Activated CD4-positive, alpha-beta T cell treated with anti-CD3 and anti-CD28 coated beads, Interleukin-2, amount 50 U/mL, for 1 hour (primary cell): ENCODE measurements at regions not wholly inside any gene's neighbourhood (a gene's known extent, or its start where the extent isn't known, plus 50 kb on each side); places are given as distances from the start of the nearest gene placed in this dataset.
"Not testable (repeated sequence)": the region's sequence is repeated elsewhere in the genome, so short reads cannot be mapped to it uniquely, and the experiment has no call there.

Experiments
- DNase-seq: peaks from one replicate; pipeline ENCODE4 v3.0.0-alpha.2; 2020

DNA sequence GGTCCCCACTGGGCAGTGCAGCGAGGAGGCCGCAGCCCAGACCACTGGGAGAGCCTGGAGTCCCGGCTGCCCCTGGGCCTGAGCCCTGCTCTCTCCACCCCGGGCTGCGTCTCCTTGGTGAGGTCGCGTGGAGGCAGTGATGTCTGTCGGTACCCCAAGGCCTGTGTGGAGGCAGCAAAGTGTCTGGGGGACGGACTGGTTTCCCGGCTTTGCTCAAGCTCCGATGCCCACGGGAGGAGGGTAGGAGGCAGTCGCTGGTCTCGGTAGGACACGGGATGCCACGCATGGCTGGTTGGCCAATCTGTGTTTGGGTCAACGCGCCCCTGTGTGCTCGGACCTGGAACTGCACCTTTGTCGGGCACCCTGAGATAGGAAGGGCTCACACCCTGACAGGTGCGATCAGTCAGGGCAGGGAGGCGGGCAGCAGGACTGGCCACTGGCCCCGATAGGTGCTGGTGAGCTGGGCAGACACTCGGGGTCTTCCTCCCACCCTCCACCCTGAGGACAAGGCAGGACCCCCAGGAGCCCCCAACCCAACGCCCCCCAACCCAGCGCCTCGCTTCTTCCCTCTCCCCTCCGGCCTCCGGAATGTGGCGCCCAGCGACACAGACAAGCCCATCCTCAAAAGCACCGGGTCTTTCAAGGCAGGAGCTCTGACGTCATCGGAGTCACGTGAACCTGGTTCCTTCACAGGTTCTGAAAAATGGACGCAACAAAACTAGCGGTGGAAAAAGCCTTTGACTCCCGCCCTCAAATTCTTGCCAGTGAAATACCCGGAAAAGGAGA, 288.6 kb downstream of the NDUFA10 start:
- DNase-seq = no peak

DNA sequence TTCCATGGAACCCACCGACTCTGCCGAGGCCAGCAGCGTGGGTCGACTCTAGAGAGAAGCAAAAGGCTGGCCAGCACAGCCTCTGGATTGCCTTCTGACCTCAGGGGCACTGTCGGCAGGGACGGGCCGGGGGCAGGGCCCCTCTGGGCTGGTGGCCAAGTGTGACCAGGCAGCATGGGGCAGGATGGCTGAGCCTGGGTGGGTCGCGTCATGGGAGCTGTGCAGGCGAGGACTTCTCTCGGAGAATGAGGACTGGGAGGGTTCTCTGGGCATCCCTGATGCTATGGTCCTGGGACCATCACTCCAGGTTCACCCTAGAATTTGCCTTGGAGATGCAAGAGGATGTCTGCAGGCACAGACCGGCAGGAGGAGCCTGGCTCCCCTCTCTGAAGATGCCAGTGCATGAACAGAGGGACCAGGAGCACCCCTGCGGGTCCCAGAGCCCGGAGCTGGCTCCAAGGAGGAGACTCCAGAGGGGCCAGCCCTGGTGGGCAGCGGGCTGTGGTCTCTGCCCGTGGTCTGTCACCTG, 289.2 kb downstream of the NDUFA10 start:
- no peak for DNase-seq

DNA sequence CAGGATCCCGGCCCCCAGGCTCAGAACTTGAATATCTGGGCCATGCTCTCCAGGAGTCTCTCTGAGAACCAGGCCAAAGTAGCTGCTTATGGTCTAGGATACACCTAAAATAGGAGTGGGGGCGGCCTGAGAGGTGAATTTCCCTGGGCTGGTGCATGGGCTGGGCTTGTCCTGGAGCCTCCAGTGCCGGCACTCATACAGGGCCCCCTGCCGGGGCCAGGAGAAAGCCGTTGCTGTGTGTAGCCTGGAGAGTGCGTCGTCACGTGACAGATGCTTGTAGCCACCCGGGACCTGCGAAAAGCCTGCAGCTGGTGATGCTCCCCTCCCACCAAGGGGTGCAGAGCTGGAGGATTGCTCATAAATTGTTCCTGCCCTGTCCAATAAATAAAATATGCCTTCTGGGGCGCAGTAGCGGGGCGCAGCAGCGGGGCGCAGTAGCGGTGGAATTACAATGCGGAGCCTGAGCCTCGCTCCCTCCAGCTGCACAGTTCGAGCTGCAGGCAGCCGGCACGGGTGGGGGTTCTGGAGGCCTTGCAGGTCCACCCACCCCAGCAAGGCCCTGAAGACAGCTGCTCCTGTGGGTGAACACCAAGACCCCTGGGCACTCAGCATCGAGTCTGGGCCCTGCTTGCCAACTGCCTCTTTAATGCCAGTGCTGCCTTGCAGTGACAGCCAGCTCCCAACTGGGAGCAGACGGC, 289.9 kb downstream of the NDUFA10 start:
- DNase-seq = no peak

DNA sequence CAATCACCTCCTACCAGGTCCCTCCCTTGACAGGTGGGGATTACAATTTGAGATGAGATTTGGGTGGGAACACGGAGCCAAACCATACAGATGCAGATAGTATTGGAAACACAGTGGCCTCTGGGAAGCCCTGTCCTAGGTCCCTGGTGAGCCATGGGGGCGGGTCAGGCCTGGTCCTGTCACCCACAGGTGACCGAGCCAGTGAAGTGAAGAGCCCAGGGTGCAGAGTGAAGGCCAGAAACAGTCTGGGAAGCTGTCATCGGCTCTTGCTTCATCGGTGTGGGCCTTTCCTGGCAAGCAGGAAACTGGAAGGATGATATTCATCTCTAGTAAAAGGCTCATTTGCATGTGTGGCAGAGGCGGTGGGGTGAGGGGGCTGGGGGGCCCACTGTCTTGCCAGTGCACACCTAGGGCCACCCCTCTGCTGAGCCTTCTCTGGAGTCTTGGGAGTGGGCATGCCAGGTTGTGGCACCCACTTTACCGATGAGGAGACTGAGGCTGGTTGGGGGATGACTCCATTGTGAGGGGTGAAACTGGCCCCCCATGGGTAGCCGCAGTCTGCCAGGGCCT, 290.6 kb downstream of the NDUFA10 start:
- DNase-seq = no peak

DNA sequence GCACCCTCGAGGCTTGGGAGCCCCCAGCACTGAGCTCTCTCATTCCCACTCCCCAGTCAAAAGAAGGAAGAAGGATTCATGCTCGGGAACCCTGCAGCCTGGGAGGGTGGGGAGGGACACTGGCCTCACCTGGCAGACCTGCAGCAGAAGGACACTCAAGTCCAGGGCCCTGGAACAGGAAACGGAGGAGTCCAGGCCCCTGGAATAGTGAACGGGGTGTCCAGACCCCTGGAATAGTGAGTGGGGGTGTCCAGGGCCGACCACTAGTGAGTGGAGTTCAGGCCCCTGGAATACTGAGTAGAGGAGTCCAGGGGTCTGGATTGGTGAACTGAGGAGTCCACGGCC, 292.5 kb downstream of the NDUFA10 start:
- DNase-seq = no peak

DNA sequence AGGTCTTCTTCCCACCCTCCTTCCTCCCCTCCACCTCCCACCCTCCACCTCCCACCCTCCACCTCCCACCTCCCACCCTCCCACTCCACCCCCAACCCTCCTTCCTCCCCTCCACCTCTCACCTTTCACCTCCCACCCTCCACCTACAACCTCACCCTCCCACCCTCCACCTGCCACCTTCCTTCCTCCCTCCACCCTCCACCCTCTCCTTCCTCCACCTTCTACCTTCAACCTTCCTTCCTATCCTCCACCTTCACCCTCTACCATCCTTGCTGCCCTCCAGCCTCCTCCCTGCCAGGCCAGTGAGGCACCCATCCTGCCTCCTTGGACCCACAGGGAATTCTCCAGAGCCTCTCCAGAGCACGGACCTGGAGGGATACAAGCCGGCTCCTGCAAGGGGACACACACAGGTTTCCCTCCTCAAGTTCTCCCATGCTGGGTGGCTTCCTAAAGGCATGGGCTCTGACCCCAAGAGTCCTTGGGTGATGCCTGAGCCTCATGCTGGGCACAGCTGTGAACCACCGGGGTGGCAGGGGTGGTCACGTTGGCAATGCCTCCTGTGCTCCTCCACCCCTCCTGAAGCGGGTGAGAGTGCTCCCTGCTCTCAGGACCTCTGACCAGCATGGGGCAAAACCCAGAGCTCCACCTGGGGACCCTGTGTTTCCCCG, 293.0 kb downstream of the NDUFA10 start:
- DNase-seq = no peak

DNA sequence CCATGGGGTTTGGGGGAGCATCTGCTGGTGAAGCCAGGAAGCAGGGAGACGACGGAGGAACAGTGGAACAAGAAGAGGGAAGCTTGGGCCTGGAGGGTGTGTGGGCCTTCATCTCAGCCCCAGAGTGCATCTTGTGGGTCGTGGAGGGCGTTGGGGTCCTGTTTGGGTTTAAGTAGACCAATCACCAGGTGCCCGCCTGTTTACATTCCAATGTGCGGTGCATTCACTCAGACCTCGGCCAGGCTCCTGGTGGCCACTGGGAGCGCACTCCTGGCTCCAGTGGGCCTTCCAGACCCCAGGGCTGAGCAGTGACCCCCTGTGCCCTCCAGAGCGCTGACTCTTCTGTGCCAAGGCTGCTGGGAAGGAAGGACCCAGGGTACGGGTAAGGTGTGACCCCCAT, 293.7 kb downstream of the NDUFA10 start:
- DNase-seq = no peak

DNA sequence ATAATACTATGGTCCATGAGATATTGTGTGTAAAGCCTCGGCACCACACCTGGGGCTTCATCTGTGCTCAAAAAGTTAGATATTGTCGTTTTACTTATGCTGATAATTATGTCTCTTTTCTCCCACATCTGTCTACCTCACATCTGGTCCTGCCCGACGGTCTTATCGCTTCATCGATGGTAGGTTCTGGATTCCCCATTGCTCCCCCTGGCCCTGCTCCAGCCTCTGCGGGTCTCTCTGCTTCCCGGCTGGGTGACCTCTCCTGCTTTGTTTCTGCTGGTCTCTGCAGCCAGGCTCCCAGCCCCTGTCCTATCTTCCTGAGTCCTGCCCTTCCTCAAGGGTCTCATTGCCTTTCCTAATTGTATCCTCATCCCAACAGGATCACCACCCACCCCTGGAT, 294.2 kb downstream of the NDUFA10 start:
- no peak for DNase-seq

DNA sequence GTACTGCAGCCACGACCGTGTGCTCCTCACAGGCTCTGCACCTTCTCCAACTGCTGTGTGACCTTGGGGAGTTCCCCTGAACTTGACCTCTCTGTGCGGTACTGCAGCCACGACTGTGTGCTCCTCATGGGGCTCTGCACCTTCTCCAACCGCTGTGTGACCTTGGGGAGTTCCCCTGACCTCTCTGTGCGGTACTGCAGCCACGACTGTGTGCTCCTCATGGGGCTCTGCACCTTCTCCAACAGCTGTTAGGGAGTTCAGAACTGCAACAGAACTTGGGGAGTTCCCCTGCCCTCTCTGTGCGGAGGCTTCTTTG, 294.6 kb downstream of the NDUFA10 start:
- DNase-seq = not testable (repeated sequence)

DNA sequence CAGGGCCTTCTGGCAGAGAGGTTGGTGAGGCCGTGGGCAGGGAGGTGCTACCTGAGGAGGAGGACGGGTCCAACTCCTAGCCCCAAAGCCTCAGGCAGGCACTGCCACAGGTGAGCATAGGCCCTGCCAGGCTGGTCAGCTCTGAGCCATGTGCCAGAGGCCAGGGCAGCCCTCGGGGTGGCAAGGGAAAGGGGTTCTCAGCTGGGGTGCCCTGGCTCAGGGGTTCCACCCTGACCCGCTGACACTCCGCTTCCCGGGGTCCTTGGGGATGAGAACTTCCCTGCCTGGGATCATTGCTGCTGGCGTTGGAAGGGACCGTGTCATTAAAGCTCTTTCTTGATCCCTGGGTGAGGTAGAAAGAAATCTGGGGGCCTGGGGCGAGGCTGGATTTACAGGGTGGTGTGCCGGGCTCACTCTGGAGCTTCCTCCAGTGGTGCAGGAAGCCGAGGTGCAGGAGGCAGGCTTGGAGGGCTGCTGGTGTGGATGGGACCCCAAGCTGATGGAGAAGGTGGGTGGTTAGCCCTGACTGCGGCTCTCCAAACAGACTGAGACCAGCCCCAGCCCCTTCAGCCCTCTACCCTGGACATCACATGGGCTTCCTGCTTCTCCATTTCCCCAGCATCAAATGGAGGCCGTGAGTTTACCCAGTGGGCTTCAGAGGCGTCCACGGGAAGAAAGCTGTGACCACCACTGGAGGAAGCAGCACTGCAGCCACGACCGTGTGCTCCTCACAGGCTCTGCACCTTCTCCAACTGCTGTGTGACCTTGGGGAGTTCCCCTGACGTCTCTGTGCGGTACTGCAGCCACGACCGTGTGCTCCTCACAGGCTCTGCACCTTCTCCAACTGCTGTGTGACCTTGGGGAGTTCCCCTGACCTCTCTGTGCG, 295.2 kb downstream of the NDUFA10 start:
- DNase-seq = no peak

DNA sequence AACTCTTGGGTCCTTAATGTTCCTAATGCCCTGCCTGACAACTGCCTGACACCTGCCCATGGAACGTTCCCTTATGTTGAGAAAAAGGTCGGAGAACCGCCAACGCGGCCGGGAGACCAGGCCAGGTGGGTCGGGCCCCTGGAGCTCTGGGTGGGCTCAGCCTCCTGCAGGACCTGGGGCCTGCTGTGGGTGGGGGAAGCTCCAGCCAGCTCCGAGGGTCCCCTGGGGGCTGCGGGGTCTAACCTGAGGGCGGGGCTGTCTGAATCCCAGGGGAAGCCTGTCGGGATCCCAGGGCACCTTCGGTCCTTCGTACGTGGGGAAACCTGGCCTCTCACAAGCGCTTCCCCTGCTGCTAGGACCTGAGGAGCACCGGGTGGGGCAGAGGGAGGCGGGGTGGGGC, 296.0 kb downstream of the NDUFA10 start:
- no peak for DNase-seq

DNA sequence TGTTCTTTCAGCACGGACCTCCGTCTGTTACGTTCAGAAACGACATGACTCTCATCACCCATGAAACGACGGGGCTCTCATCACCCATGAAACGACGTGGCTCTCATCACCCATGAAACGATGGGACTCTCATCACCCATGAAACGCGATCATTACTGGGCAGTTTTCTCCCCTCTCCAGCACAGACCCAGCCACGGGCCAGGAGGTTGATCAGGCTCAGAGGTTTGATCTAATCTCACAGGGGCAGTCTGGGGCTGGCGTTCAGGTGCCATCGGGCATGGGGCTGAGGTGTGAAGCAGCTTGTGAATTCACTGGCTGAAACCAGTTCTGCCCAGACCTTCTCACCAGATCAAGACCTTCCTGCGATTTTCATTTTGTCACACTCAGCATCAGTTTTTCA, 296.4 kb downstream of the NDUFA10 start:
- DNase-seq = no peak

DNA sequence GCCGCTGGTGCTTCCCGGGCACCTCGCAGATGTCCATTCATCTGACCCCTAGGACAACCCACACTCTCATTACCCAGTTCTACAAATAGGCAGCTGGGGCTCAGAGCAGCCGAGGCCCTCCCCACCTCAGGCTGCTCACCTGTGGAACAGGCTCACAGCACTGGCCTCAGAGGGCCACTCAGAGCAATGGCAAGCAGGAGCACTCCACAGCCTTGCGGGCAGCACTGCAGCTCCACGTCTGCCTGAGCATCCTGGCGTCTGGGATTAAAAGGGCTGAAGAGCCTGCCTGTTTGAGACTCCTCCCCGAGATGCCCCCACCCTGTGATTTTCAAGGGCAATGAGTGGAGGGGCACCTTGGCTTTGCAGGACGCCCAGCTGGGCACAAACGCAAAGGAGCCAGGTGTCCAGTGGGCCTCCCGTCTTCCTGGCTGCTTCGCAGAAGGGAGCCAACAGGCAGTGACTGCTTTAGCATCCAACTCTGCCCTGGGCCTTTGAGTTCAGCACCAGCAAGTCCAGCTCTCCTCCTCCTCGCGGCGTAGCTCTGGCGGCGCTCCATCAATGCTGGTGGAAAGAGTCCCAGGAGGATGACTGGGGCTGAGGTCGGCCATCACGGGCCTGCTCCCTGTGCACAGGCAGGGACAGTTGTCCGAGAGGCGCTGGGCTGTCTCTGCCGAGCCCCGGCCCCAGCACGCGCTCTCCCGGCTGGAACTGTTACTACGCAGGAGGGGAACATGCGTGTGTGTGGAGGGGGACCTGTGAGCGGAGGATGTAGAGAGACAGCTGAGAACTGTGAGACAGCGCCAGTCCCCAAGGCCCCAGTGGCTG, 297.2 kb downstream of the NDUFA10 start:
- DNase-seq = no peak

DNA sequence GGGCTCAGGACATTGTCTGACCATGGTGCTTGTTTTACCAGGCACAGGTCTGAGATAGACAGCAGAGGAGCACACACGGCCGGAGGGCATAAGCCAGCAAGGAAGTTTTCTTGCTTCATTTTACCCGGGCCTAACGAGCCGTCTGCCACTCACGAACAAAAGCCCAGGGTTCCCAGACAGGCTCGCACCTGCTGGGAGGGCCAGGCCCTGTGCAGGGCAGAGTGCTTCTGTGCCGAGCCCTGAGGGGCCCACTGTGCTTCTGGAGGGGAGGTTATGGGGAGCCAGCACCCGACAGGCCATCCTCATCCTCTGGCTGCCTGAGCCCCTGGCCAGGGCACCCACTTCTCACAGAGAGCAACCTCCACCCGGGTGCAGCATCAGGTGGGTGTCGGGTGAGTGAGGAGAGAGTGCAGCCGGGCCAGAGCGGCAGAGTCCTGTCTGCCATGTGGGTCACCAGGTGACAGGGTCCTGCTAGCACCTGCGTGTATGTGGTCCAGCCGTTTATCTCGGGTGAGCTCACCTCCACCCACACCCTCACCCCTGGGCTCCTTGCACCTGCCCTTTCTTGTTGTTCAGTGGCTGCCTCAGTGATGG, 297.9 kb downstream of the NDUFA10 start:
- DNase-seq = no peak

DNA sequence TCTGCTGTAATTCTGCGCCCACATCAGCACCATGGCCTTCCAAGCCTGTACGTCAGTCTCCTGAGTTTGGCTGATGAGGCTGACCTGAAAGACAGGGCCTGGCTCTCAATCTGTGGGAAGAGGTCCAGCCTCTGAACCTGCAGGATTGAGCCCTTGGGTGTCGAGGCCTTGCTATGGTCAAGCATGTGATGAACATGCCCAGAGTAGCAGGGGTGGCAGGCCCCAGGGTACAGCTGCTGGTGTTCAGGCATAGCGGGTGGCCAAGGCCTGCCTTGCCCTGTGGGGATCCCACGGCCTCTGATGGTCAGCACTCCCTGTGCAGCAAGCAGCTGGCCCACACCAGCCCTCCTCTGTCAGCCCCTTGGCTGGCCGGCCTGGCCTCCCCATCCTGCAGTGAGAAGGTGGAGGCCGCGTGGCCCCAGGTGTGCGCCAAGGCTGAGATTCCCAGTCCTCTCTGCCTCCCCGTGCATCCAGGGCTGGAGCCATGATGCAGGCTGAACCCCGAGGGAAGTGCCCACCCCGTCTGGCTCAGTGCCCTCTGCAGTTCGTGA, 298.4 kb downstream of the NDUFA10 start:
- DNase-seq = no peak

DNA sequence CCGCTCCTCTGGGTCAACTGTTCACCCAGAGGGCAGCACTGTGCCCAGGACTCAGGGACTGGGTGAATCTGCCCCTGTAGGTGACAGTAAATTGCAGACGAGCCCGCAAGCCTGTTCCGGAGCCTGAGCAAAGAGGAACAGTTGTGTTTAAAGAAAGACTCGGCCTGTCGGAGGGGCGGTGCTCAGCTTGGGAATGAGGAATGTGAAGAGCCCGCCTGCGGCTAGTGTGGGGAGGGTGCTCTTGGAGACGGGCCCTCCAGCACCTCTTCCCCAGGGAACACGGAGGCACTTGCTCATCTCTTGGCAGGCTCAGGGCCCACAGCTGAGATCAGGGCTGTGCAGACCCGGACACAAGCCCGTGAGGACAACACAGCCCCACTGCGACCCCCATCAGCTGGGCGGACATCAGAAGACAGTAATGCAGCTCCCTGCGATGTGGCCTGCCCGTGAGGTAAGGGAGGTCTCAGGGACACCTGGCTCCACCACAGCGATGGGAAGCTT, 299.0 kb downstream of the NDUFA10 start:
- no peak for DNase-seq

DNA sequence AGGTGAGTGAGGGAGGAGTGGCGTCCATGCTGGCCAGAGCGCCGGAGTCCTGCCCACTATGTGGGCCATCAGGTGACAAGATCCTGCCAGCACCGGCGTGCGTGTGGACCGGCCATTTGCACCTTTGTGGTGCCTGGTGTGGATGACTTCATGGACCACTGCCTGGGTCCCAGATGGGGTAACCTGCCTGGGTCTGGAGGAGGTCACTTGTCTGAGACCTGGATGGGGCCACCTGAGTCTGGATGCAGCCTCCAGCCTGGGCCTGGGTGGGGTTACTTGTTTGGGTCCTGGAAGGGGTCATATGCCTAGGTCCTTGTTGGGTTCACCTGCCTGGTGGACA, 299.6 kb downstream of the NDUFA10 start:
- DNase-seq = no peak

DNA sequence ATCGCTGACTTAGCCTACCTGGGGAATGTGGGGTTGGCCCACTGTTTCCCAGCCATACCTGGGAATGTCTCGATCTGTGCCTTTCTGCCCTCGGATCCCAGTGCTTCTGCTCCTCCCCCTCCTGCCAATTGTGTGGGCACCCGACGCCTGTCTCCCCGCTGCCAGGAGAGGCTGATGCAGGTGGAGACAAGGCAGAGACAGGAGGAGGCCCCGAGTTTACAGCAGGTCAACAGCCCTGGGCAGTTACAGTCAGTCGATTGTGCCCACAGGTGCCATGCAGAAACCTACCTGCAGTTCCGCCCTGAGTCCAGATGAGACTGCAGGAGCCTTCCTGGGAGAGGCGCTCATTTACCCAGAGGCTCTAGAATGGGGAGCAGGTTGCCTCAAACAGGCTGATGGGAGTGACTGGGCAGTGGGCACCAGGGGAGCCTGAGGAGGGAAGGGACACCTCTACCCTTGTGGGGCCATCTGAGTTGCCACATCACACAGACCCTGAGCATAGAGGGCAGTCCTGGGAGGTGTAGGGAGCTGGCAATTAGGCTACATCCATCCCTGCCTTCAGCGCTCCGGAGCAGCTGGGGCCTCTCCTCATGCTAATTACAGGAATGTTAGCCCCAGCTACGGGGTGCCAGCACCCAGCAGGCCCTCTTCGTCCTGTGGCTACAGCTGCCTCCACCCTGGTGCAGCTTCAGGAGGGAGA, 300.1 kb downstream of the NDUFA10 start:
- DNase-seq = no peak

DNA sequence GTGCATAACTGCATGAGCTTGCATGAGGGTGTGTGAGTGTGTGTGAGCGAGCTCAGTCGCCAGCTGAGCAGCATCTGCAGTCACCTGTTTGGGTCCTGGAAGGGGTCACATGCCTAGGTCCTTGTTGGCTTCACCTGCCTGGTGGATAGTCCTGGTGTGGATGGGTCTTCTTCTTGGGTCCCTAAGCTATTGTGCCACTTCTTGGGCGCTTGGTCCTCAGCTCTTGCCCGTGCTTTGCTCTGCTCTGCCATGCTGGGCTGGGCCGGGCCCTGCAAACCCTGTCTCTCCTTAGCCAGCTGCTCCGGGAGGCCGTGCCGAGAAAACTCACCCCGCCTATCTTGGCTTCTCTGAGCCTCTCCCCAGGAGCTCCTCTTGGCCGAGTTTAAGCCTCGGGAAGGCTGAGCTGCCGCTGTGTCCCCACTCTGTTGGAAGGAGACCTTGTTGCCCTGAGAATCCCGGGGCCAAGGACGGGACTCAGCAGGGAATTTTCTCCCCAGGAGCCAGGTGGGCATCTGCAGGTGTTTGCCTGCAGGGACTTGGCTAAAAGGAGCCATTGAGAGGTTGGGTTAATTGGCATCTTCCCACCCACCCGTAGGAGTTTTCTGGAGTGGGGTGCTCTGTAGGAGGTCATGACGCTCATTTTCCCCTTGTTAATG, 300.8 kb downstream of the NDUFA10 start:
- no peak for DNase-seq
